ENCODE measurements at regions not wholly inside any gene's neighbourhood (a gene's known extent, or its start where the extent isn't known, plus 50 kb on each side); places are given as distances from the start of the nearest gene placed in this dataset.
A peak's percentile ranks its signal among the peaks of the same experiment; 100 is the strongest.

DNA sequence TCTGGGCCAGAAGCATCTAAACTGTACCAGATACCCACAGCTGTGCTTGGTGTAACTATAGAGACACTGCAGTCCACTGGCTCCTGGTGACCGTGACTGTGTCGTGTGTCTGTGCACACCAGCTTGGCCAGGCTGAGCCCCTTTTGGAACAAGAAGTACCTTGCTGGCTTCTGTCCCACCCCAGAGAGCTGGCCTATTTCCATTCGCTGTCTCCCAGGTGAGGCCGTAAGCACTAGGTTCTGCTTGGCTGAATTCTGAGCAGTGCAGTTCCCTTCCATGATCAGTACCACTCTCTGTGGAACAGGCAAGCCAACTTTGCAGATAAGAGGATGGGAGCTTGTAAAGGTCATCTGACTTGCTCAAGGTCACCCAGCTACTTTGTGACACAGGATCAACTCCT, 119.9 kb upstream of the DNAH14 start:
- no peaks in the 10 kb centered on the region for H3K4me1 ChIP-seq
- H3K4me3 ChIP-seq = no peak overlapping the region
- TF ChIP-seq, protein P1, sequence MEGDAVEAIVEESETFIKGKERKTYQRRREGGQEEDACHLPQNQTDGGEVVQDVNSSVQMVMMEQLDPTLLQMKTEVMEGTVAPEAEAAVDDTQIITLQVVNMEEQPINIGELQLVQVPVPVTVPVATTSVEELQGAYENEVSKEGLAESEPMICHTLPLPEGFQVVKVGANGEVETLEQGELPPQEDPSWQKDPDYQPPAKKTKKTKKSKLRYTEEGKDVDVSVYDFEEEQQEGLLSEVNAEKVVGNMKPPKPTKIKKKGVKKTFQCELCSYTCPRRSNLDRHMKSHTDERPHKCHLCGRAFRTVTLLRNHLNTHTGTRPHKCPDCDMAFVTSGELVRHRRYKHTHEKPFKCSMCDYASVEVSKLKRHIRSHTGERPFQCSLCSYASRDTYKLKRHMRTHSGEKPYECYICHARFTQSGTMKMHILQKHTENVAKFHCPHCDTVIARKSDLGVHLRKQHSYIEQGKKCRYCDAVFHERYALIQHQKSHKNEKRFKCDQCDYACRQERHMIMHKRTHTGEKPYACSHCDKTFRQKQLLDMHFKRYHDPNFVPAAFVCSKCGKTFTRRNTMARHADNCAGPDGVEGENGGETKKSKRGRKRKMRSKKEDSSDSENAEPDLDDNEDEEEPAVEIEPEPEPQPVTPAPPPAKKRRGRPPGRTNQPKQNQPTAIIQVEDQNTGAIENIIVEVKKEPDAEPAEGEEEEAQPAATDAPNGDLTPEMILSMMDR (IDR thresholded peaks at IDR 0.05) = no peak
- ATAC-seq (ENCODE audit: low FRiP score in 2 of 2) (peak in 1 of 2 donors; percentile 8), DNase-seq (no peak)
- no peaks in the 10 kb centered on the region for H3K36me3 ChIP-seq
- H3K27ac ChIP-seq = no peak overlapping the region
- WGBS, 2 donors = 97 to 100% methylated on average over 4 of the region's 4 CpGs
- no peaks in the 10 kb centered on the region for H3K27me3 ChIP-seq
- H3K9me3 ChIP-seq = no peaks in the 10 kb centered on the region

DNA sequence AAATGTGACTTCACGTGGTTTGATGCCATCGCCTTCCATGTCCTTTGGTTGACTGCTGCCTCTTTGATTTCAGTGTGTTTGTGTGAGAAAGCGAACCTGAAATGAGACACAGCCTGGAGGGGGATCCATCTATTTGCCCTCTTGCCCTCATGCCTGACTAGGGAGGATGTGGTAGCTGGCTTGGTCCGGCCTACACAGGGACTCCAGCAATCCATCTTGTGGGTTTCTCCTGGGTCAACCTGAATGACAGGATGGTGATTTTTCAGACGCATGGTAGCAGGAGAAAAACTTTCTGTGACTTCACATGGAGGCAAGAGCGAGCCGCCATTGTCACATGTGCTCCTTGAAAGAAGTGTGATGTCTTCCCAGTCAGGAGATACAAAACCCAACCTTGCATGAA, 117.9 kb upstream of the DNAH14 start:
- H3K9me3 ChIP-seq = no peaks in the 10 kb centered on the region
- no peak for DNase-seq
- no peak for ATAC-seq (ENCODE audit: low FRiP score in 2 of 2)
- no peak overlapping the region for H3K27ac ChIP-seq
- H3K36me3 ChIP-seq = no peaks in the 10 kb centered on the region
- H3K4me1 ChIP-seq = no peaks in the 10 kb centered on the region
- TF ChIP-seq, protein P1 (IDR thresholded peaks at IDR 0.05) = no peak
- TF ChIP-seq EP300 (IDR thresholded peaks at IDR 0.05) = no peak
- TF ChIP-seq POLR2AphosphoS5 (IDR thresholded peaks at IDR 0.05) = no peak
- TF ChIP-seq POLR2A (IDR thresholded peaks at IDR 0.05) = no peak
- 83 to 91% methylated on average over 6 to 7 of the region's 7 CpGs for WGBS, 2 donors
- no peak overlapping the region for H3K4me3 ChIP-seq
- H3K27me3 ChIP-seq = no peaks in the 10 kb centered on the region

DNA sequence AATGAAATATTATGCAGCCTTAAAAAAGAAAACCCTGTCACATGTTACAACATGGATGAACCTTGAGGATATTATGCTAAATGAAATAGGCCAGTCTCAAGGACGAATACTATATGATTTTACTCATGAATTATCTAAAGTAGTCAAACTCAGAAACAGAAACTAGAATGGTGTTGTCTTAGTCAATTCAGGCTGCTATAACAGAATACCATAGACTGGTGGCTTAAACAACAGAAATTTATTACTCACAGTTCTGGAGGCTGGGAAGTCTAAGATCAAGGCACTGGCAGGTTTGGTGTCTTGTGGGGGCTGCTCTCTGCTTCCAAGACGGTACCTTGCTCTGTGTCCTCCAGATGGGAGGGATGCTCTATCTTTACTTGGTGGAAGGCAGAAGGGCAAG, 113.8 kb upstream of the DNAH14 start:
- ATAC-seq (ENCODE audit: low FRiP score in 2 of 2) (no peak), DNase-seq (no peak)
- Histone ChIP-seq H3K9me3 (peaks cover 0 to 2% (median 0%) of the 10 kb centered on the region in 4 donors), H3K27ac (no peak overlapping the region), H3K27me3 (no peaks in the 10 kb centered on the region), H3K4me3 (no peak overlapping the region), H3K36me3 (no peaks in the 10 kb centered on the region), H3K4me1 (no peaks in the 10 kb centered on the region)
- WGBS, 2 donors = 83 to 91% methylated on average over 2 of the region's 2 CpGs
- TF ChIP-seq, protein P1 (IDR thresholded peaks at IDR 0.05) = no peak
- TF ChIP-seq POLR2A (IDR thresholded peaks at IDR 0.05) (no peak), EP300 (IDR thresholded peaks at IDR 0.05) (no peak), POLR2AphosphoS5 (IDR thresholded peaks at IDR 0.05) (no peak)

DNA sequence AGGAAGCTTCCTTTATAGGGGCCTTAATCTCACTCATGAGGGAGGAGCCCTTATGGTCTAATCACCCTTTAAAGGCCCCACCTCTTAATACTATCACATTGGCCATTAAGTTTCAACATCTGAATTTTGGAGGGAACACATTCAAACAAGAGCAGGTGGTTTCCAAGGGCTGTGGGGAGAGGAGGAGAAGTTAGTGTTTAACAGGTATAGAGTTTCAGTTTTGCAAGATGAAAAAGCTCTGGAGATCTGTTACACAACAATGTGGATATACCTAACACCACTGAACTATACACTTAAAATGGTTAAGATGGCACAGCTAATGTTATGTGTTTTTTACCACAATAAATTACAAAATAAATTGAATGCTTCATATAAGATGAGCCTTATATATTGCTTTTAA, 113.4 kb upstream of the DNAH14 start:
- no peak for ATAC-seq (ENCODE audit: low FRiP score in 2 of 2)
- Histone ChIP-seq H3K36me3 (no peaks in the 10 kb centered on the region), H3K27ac (no peak overlapping the region), H3K4me3 (no peak overlapping the region), H3K9me3 (peaks cover under 1 to 6% (median 1%) of the 10 kb centered on the region in 4 donors), H3K4me1 (no peaks in the 10 kb centered on the region), H3K27me3 (no peaks in the 10 kb centered on the region)
- no peak for TF ChIP-seq POLR2A (IDR thresholded peaks at IDR 0.05)
- no peak for TF ChIP-seq EP300 (IDR thresholded peaks at IDR 0.05)
- TF ChIP-seq, protein P1 (IDR thresholded peaks at IDR 0.05) = no peak
- no peak for TF ChIP-seq POLR2AphosphoS5 (IDR thresholded peaks at IDR 0.05)
- DNase-seq = no peak

DNA sequence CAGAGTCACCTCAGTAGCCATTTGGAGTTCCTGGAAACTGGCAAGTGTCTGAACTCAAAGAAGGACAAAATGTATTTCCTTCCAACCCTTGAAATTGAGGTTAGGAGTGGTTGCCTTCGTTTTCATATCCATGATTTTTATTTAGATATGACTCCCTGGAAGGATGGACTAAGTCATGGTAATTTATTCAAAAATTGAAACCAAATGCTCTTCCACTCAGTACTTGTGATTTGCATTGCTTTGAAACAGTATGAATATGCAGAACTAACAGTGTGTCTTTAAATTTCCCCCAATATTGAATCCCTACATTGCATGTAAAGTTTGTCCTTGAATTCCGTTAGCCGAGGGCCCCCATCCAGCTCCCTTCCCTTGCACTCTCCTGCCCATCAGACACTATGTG, 112.1 kb upstream of the DNAH14 start:
- TF ChIP-seq POLR2A (IDR thresholded peaks at IDR 0.05) = no peak
- TF ChIP-seq, protein P1 (IDR thresholded peaks at IDR 0.05) = no peak
- no peak for TF ChIP-seq EP300 (IDR thresholded peaks at IDR 0.05)
- TF ChIP-seq POLR2AphosphoS5 (IDR thresholded peaks at IDR 0.05) = no peak
- 68 to 80% methylated on average over 3 of the region's 3 CpGs for WGBS, 2 donors
- no peaks in the 10 kb centered on the region for H3K36me3 ChIP-seq

More for the DNA sequence above, 112.1 kb upstream of the DNAH14 start:
- peaks cover 3 to 14% (median 5%) of the 10 kb centered on the region in 4 donors for H3K9me3 ChIP-seq
- no peak overlapping the region for H3K27ac ChIP-seq
- H3K4me1 ChIP-seq = no peaks in the 10 kb centered on the region
- DNase-seq = no peak
- no peaks in the 10 kb centered on the region for H3K27me3 ChIP-seq
- no peak overlapping the region for H3K4me3 ChIP-seq
- ATAC-seq (ENCODE audit: low FRiP score in 2 of 2) = no peak

Data from upper lobe of left lung (tissue), 6 donors.